ENCODE measurements at regions not wholly inside any gene's neighbourhood (a gene's known extent, or its start where the extent isn't known, plus 50 kb on each side); places are given as distances from the start of the nearest gene placed in this dataset.

DNA sequence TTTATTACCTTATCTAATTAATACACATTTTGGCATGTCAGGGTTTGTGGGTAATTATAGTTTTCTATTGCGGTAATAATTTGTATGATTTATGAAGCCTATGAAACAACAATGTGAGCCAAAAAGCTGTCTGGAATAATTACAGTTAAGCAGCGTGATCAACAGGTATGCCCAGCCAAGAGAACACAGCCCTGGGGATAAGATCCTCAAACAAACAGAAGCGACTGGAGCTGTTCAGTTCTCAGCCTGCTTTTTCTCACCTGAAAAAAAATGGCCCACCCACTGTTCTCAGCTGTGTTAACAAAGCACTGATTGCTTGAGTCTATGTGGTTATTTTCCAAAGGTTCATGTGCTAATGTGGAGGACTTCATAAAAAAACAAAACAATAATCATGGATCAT is 855.8 kb downstream of the GATA3 start:
- DNase-seq (ENCODE audit: extremely low read depth in 1 of 2, low read depth in 1 of 2): no peak

DNA sequence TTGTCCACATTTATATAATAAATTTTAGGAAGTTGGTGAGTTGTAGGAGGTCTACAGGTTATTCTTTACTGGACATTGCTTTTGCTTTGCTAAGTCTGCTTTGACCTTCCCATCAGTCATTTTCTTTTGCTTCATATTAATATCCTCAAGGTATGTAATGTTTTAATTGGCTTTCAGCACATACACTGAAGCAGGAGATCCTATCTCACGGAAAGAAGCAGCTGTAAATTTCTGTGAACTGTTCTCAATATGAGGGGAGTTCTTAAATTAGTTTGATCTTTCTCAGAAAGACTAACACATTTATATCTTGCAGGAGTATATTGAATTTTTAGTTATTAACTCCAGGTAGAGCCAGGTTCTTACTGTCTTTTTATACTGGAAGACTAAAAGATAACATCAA is 856.5 kb downstream of the GATA3 start:
- no peak for DNase-seq (ENCODE audit: extremely low read depth in 1 of 2, low read depth in 1 of 2)

DNA sequence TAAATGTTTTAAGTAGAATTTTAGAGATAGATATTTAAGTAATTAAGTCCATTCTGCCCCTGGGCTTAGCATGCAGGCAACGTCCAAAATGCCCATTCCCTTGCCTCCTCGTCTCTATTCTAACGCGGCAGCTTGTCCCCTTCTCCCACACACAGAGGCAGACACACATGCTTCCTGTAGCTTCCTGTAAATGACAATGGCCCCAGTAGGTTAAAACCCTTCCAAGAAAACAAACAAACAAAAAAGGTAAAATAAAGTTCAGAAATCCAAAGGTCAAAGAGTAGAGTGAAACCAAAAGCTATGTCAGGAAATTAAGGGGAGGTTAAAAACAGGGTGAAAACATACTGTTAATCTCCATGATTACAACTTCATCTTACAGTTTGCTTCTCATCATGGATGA is 857.6 kb downstream of the GATA3 start:
- no peak for DNase-seq (ENCODE audit: extremely low read depth in 1 of 2, low read depth in 1 of 2)

DNA sequence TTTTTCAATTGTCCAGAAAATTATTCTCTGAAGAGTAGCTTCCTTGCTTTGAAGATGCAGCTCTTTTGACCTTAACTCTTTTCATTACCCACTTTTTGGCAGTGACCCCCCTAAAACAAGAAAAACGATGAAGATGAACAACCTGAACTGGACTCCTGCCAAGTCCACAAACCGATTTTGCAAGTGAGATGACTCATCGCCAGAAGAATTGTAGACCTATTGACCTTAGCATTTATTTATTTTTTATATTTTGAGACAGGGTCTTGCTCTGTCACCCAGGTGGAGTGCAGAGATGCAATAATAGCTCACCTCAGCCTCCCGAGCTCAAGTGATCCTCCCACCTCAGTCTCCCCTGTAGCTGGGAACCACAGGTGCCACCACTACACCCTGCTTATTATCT is 859.2 kb downstream of the GATA3 start:
- DNase-seq (ENCODE audit: extremely low read depth in 1 of 2, low read depth in 1 of 2): no peak

DNA sequence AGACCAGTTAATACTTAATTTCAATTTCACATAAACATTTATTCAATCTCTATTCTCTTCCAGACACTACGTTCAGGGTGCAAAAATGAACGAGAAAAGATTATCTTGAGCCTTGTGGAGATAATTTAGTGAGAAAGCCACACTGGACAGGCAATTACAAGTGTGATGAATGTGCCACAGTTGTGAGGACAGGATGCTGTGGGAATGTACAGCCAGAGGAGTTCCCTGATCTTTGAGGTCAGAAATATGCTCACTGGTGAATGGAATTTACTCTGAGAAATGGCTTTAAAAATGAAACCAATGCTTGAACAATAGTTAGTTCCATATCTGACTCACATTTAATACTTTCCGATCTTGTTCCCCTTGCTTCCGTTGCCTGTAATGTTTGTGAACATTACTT is 864.8 kb downstream of the GATA3 start:
- no peak for DNase-seq (ENCODE audit: extremely low read depth in 1 of 2, low read depth in 1 of 2)

DNA sequence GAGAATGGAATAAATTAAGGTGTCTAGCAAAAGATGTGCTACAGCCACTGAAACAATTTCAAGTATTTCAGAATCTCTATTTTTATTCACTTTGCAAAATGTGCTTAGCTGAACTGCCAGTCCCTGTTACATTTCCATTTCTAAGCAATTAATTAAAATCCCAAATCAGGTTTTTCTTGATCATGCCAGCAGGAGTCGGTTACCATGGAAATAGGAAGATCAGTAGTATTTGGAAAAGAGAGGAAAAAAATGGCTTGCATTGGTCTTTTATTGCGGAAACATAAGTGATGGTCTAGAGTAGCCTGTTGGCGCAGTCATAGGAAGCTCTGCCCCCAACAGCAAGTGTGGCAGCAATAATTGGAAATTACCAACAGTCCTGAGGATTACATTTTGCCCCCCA is 867.1 kb downstream of the GATA3 start:
- no peak for DNase-seq (ENCODE audit: extremely low read depth in 1 of 2, low read depth in 1 of 2)

DNA sequence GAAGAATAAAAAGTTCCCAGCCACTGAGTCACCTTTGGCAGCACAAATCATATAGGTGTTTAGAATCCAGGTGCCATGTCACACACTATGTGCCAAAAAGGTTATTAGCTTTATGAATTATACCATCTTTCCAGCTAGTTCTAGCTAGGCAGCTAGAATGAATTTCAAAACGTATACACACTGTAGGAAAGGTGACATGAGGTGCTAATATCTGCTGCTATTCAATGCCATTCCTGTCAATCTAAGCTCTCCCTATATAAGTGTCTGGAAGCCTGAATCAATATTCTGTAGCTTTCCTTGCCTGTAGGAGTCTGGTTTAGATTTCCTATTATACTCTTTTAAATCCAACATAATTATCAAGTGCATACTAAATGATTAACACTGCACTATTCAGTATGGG is 868.6 kb downstream of the GATA3 start:
- no peak for DNase-seq (ENCODE audit: extremely low read depth in 1 of 2, low read depth in 1 of 2)

DNA sequence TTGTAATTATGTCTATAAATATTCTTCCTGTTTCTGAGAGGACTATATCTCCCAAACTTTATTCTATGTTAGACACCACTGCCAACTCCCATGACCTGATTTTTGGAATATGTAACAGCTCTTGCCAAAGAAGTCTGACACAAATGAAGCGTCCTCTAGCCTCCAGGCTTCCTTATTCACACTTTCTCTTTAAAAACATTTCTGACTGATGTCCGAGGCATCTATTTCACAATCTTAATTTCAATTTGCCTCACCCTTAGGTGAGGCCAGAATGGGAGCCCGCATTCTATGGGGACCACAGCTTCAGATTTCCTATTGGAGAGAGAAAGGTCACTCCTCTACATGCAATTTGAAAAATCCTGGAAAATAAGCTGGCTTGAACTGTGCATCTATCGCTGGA is 873.2 kb downstream of the GATA3 start:
- no peak for DNase-seq (ENCODE audit: extremely low read depth in 1 of 2, low read depth in 1 of 2)

DNA sequence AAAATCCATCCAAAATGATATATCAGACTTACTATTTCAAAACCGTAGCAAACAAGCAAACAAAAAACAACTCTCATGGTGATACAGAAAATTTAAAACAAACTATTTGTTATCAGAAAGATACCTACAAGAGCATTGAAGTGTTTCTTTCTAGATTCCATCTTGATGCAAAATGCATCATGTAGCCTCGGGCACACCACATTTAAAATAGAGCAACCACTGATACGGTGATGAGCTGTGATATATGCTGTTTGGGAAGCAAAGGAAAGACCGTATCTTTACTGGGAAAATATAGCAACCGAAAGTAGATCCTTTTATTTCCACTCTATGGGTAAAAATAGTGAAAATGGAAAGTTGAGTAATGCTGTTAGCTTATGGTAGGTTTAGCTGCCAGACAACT is 892.0 kb downstream of the GATA3 start:
- no peak for DNase-seq (ENCODE audit: extremely low read depth in 1 of 2, low read depth in 1 of 2)

DNA sequence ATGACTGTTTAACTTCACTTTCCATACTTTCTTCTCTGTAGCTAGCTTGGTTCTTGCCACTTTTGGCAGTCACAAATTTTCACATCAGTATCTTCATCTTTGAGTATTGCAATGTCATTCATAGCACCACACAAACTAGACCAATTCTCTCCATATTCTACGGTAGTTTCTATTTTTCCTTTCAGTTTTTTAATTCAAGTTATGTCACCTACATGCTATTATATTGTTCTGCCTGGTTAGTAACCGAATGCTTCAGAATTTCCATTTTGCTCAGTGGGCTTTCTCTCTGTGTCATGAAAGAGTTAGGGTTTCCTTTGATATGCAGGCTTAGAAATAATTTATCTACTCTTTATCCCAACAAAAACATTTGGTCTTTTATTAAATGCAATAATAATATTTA is 896.5 kb downstream of the GATA3 start:
- DNase-seq (ENCODE audit: extremely low read depth in 1 of 2, low read depth in 1 of 2): no peak

DNA sequence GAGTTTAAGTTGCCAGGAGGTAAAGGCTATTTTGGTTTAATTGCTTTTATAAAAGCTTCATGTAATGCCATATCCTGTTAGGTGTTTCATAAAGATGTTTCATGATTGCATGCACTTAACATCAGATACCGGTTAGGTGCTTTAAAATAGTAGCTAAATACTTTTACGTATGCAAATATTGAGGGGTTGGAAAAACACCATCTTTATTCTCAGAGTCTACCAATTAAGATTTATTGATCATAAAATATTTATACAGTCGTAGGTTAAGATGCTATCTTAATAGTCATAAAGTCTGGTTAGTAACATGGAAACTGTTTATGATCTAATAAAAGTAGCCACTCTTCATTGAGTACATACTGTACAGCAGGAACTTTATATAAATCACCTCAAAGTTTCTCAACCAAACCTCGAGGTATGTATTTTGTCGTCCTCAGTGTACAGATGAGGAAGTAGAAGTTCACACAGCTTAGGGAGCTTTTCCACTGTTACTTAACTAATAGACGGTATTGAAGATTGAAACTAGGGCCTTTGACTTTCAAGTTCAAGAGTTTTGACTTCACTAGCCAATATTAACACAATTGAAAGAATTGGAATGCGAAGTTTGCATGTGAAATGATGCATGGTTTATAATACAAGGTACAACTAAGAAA is 897.1 kb downstream of the GATA3 start:
- no peak for DNase-seq (ENCODE audit: extremely low read depth in 1 of 2, low read depth in 1 of 2)

DNA sequence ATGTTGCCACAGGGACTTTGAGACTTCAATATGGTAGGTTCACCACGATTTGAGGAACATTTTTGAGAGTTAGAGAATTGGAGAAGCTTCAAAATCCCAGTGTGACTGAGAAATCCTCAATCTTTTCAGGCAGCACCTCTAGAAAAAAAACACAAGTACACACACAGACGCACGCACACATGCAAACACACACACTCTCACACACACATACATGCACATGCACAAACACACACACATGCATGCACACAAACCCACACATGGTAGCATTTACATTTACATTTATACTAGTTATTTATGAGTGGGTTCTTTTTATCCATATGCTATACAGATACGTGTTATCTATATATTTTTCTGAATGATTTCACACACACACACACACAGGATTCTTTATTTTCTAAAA is 901.9 kb downstream of the GATA3 start:
- no peak for DNase-seq (ENCODE audit: extremely low read depth in 1 of 2, low read depth in 1 of 2)

DNA sequence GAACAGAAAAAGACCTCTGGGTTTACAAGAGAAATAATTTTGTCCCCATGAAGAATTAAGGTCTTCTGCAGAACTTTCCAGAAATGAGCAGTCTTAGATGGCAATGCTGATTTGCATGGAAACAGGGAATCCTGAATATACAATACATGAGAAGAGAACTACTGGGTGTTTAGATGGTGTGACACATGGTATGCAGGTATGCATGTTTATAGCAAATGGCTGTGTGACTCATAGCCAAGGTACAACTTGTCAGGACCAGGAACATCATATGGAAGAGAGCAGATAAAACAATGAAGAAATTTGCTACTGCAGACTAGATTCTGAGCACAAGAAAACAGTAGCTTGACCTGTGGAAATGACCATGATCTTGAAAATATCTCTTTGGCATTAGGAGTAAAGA is 907.8 kb downstream of the GATA3 start:
- no peak for DNase-seq (ENCODE audit: extremely low read depth in 1 of 2, low read depth in 1 of 2)

DNA sequence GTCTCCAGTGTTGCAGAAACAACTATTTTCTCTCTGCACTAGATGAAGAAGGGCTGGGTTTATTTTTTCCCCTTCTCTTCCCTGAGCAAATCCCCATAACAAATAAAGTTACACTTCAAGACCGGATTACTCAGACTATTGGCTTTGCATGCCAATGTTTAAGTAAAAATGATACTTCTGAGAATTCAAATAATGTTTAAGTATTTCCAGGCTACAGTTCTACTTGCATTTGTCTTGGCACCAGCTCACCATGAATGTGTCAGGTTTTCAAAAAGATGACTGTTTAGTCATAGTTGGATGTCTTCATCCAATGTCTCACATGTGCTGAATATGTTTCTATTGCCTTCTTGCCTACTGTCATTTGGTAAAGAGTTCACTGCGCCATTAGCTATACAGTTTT is 912.6 kb downstream of the GATA3 start:
- DNase-seq (ENCODE audit: extremely low read depth in 1 of 2, low read depth in 1 of 2): no peak

DNA sequence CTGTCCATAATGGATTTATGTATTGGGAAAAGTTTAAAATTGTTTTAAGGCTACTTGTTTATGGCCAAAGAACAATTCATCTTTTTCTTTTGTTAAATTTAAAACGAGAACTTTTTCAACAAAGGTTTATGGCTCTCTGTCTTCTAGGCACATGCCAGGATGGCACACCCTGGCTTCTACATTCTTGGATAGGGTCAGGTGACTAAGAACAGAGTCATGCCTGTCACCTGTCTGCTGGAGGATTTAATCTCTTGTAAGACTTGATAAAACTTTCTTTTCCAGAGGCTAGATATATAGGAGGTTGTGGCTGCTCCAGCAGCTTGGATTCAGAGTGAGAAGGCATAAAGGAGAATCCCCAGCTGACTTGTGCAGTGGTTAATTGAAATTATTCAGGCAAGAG is 915.4 kb downstream of the GATA3 start:
- no peak for DNase-seq (ENCODE audit: extremely low read depth in 1 of 2, low read depth in 1 of 2)

DNA sequence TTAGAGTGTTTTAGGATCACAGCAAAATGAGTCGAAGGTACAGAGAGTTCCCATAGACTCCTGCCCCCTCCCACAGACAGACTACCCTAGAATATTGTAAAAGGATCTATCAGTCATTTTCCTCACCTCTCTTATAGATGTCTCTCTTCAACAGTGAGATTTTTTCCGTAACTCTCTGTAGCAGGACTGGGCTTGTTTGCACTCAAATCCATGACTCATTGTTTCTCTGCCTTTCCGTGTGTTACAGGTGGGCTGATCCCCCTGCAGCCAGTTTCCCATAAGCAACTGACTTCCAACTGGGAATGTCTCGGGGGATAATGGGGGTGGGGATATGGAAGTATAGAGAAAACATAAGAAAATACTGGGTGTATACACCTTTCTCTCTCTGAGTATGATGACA is 921.0 kb downstream of the GATA3 start:
- DNase-seq (ENCODE audit: extremely low read depth in 1 of 2, low read depth in 1 of 2): no peak

DNA sequence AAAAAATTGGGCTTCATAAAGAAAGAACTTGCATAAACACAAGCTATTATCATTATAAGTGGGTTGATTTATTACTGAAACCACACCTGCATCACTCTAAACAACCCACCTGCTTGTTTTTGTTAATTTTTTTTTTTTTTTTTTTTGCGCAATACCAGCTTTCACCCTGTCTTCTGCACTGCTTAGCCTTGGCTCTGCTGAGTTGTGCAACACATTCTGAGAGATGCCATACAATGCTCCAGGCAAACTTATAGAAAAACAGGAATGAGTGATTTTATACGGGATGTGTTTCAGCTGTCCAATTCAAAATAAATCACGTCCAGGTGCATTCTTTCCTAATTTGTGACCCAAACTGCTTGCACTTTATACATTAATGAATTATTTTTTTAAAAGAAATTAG is 923.6 kb downstream of the GATA3 start:
- no peak for DNase-seq (ENCODE audit: extremely low read depth in 1 of 2, low read depth in 1 of 2)

DNA sequence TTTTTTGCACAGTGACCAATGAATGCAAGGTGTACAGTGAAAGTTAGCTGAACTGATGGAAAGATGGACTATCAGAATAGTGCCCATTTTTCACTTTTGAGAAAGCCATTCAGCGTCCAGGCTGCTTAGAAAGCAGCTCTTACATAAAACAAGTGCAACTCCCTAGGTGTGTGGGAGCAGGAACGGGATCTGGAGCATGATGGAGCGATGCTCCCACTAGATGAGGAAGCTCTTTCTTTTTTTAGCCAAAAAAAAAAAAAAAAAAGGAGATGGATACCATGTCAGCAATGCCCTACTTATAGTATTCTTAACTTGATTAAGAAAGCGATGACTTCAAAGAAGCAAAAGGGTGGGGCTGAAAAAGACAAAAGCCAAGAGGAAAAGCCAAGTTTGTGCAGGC is 925.5 kb downstream of the GATA3 start:
- no peak for DNase-seq (ENCODE audit: extremely low read depth in 1 of 2, low read depth in 1 of 2)

DNA sequence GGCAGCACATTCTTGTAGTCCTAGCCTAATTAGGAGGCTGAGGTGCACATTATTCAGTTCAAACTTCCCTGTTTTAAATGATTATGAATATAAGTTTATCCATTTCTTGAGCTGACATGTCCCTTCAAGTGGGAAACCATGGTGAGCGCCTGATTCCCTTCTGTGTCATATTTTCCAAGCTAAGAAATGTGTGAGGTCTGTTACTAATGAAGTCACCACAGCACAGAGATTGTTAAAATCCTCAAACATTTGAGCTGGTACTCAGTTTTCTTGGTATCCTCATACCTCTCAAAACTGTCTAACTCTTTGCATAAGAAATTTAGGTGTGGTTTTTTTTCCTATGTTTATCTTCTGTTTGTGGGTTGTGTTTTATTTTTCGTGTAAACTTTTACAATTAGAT is 926.8 kb downstream of the GATA3 start:
- DNase-seq (ENCODE audit: extremely low read depth in 1 of 2, low read depth in 1 of 2): no peak

DNA sequence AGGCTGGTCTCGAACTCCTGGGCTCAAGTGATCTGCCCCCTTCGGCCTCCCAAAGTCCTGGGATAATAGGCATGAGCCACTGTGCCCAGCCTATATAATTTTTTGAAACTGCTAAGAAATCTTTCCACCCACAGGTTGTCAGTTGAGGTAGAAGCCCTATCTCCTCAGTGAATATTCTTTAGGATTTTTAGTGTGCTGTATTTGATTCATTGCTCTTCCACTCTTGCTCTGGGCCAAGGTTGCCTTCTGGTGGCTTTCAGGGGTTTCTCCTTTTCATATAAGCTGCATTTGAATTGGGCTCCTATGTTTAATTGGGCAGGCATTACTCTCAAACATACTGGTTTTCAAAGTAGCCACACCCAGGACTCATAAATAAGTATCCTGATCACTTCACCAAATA is 931.2 kb downstream of the GATA3 start:
- DNase-seq (ENCODE audit: extremely low read depth in 1 of 2, low read depth in 1 of 2): no peak

DNA sequence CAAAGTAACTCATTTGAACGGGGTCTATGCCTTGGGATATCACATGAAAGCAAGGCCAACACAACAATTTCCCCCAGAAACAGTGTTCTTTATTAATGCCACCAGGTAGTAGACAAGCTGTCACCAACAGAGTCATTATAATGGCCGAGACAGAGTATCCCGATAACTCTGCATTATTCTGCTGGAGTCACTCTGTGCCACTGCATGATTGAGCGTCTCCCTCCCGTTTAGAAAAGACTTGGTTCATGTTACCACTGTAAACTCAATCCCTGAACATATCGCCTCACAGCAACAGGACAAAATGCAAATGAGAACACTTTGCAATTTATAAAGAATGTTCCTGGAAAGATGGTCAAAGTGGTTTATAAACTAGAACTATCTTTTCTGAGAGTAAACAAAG is 932.5 kb downstream of the GATA3 start:
- no peak for DNase-seq (ENCODE audit: extremely low read depth in 1 of 2, low read depth in 1 of 2)

DNA sequence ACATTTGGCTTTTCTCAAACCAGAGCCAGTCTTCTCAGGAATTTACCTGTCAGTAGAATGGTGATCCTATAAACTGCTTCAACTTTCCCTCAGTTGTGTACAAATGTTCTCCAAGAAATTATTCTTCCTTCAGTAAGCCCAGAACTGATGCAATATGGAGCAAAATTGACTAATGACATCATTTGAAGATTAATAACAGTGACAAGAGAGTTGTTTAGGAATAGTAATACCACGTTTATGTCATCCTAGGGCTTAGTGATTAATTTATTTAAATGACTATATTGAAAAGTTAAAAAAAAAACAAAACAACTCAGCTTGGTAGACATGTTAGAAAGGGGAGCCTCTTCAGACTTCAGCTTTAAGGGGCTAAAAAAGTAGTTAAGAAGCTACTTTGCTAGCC is 933.2 kb downstream of the GATA3 start:
- no peak for DNase-seq (ENCODE audit: extremely low read depth in 1 of 2, low read depth in 1 of 2)

DNA sequence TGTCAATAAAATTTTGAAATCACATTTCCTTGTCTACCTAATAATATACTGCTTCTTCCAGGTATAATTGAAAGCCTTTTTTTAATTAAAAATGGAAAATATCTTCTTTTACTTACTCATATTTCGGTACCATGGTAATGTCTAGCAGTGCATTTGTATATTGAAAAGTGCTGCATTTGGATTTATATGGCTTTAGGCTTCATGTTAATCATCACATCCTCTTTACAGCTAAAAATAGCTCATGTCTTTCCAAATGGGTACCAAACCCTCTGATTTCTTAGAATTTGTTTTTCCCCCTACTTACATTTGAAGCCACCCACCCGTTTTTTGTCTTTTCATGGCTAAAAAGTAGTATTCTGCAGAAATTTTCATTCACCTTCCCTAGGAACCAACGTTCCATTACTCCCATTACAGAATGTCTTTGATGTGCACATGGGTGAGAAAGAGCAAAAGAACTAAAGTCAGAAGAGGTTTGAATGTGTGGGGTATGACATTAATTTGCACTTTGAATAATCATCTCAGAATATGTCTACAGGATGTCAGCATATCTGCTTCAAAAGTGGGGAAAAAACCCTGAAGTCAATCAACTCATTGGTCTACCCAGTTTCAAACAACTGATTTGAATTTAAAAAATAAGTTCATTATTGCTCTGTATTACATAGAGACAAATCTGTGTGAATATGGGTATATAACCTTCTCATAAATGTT is 935.9 kb downstream of the GATA3 start:
- no peak for DNase-seq (ENCODE audit: extremely low read depth in 1 of 2, low read depth in 1 of 2)
